HG03457 (cell line): ENCODE measurements at regions not wholly inside any gene's neighbourhood (a gene's known extent, or its start where the extent isn't known, plus 50 kb on each side); places are given as distances from the start of the nearest gene placed in this dataset.
A peak's percentile ranks its signal among the peaks of the same experiment; 100 is the strongest.

ENCODE experiments used
- ATAC-seq: cut with Tn5 transposase; IDR thresholded peaks from one replicate; pipeline ENCODE4 v1.9.1; 2021; ENCODE audit warnings: moderate number of reproducible peaks; ENCODE audit not compliant: unreplicated experiment

DNA sequence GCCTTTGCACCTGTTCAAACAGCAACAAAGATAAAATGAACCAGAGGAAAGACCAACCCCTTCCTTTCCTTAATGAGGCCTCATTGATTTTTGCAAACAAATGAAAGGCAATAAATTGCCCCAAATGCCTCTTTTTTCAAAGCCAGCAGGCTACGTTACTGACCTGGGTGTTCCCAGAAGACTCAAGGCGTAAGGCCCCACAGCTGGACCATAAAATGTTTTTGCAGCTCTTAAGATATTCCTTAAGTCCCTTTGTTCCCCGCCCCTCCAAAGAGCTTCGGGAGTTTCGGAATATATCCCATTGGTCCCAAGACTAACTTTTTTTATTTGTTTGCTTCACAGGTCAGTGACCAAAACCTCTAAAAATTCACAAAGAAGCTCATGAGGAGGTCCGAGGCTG is 462.9 kb upstream of the PRICKLE1 start:
- ATAC-seq, result no peak

DNA sequence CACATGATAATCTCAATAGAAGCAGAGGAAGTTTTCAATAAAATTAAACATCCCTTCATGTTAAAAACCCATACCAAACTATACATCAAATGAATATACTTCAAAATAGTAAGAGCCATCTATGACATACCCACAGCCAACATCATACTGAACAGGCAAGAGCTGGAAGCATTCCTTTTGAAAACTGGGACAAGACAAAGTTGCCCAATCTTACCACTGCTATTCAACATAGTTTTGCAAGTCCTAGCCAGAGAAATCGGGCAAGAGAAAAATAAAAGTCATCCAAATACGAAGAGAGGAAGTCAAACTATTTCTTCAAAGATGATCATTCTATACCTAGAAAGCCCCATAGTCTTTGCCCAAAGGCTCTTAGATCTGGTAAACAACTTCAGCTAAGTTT is 454.7 kb upstream of the PRICKLE1 start:
- ATAC-seq, result no peak

DNA sequence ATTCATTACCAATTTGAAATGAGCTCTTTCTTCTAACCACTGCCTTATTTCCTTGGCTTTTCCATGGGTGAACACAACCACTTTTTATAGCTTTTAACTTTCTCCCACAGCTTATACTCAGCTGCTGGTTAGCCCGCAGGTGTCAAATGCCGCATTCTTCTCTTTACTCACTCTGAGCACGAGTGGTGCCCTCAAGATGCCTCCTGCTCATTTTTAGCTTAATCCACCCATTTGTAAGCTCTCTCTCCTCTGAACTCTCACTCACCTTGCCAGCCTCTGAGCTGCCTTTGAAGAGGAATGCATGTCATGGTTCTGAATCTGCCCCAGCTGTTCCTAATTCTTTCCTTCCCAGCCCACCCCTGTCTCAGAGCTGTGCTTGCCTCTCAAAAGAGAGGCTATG is 449.4 kb upstream of the PRICKLE1 start:
- no peak for ATAC-seq

DNA sequence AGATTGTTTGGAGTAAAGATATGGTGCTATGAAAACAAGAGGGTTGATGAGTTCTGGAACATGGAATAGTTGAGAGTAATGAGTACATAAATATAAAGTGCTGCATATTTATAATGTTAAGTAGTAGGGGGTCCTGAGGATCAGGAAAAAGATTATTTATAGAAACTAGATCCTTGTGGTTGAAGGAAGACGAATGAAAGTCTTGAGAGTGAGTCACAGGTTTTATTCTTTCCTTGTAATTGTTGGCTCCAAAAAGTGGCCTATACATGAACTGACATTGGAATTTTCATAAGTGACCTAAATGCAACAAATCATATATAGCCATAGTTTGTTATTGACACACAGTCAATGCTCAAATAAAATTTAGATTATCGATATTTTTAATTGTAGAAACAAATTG is 440.4 kb upstream of the PRICKLE1 start:
- no peak for ATAC-seq

DNA sequence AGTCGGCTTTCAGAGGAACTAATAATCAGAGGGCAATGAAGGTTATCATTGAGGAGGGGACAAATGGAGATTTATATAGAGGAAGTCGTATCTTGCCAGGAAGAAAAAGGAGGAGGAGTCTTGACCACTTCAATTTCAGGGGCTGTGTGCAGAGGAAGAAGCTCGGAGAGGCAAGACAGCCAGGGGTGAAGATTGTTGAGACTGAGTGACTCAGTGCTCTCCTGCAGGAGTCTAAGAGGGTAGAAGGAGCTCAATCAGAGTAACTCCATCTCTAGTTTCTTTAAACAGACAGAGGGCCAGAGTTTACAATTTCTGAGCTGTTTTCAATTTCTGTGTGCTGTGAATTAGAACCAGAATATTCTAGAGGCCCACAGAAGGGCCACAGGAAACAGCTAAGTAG is 439.3 kb upstream of the PRICKLE1 start:
- ATAC-seq, result no peak

DNA sequence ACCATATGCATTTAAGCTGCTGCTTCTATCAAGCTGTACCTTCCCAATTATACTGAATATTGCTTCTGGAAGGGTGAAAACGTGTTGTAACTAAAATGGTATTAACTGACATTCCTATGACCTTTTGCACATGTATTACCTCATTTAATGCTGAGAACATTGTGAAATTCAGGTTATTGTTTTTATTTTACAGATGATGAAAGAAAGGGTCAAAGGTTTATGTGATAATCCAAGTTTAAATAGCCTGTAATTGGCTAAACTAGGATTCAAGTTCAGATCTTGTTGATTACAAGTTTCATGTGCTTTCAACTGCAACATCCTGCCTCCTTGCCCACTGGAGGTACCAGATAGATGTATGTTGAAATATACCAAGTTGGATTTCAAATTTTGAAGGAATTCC is 433.3 kb upstream of the PRICKLE1 start:
- no peak for ATAC-seq

DNA sequence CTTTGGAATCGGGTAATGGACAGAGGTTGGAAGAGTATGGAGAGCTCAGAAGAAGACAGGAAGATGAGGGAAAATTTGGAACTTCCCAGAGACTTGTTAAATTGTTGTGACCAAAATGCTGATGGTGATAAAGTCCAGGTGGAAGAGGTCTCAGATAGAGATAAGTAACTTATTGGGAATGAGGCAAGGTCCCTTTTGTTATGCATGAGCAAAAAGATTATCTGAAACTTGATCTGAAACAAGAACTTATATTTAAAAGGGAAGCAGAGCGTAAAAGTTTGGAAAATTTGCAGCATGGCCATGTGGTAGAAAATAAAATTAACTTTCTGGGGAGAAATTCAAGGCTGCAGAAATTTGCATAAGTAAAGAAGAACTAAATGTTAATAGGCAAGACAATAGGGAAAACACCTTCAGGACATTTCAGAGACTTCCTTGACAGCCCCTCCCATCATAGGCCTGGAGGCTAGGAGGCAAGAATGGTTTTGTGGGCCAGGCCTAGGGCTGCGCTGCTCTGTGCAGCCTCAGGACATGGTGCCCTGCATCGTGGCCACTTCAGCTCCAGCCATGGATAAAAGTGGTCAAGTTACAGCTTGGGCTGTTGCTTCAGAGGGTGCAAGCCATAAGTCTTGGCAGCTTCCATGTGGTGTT is 425.7 kb upstream of the PRICKLE1 start:
- no peak for ATAC-seq

DNA sequence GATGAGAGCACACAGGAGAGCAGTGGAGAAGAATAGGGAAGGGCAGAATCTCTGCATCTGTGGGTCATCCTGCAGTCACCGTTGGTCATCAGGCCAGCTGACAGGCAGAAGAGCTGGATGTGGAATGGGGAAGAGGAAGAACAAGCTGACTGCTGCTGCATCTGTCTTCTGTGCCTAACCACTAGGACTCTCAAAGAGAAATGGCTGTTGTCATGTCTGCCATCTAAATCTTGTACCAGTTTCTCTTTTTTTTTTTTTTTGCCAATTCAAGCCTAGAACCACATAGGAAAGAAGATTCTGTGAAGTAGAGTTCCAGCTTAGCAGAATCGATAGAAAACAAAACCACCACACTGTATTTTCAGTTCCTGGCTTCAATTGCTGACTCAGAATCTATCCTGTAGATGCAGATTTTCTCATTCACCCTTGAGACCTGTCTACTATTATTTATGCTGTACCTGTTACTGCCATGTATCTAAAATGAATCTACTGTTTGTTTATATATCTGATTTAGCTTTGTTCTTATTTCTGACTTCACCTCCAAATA is 421.9 kb upstream of the PRICKLE1 start:
- ATAC-seq, result peak; percentile 86

DNA sequence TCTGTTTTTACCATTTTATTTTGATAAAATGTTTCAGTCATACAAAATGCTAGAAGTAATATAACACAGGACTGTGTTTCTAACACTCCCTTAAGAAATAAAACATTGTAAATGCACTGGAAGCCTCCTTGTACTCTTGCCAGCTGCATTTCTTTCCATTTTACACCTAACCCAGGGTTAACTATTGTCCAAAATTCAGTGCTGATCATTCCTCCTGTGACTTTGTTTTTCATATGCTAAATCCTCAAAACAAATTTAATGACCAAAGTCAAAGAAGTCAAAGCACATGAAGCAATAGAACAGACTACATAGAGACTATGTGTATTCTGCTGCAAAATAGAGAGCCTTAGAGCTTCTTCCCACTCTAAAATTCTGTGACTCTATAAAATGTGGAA is 420.3 kb upstream of the PRICKLE1 start:
- ATAC-seq, result no peak

DNA sequence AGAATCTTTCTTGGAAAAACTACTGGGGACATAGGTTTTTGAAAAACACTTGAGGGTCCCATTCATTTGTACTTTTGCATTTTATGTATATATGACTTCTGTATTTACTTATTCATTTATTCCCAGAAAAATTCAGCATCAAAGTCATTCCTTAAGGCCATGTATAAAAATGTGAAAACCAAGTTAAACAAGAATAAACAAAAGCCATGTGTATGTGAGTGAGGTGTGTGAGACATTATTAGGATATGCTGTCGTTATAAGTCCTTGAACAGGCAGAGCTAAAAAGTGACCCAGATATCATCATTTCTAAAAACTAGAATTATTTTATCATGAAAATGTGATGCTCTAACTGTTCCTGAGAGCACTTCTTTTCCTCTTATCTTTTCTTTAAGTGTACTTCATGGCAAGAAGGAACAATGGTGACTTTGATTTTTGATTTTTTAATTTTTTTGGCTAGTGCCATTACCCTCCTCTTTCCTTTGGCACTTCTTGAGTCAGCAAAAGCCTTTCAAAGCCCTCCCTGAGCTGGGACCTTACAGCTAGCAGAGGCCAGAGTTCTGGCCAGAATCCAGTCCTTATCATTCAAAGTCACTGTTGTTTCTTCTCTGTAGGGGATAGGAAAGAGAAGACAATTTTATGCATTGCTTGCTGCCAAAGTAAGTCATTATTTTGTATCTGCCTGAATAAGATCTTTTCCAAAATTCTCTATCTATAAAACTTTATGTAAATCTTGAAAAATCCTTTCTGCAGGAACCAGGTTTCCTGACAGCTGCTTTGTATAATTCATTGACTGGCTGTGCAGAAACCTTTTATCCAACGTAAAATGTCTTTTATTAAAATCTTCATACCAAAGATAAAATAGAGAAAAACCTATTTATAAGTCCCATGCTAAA is 419.7 kb upstream of the PRICKLE1 start:
- ATAC-seq, result no peak

DNA sequence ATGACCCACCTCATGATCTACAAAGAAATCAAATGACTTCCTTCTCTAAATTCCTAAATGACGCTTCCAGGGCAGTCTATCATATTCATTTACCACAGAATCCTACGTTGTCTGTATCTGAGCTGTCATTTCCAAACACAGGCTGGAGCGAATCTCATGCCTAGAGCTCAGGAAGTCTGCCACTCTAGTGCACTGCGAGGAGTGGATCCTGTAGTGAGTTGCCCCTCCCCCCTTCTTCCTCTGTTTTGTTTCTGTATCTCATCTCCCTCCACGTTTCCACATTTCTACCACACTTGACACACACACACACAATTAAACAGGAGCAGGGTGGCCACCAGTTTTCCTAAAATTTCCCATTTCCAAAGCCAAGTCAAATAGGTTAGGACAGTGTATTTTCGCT is 415.4 kb upstream of the PRICKLE1 start:
- no peak for ATAC-seq

DNA sequence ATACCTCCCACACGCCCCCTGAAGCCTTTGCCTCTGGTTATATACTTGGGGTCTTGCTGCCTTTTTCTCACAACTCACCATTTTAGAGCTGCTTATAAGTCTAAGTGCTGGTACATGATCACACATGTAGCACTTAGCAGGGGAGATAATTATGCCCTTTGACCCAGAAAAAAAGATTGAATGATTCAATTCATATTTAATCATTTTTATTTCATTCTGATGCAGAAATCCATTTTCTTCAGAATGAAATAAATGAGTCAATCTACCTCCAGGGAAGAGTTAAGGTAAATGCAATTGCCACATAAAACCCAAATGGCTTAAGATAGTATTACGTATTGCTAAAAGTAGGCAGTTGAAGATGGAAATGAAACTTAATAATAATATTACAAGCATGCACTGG is 414.6 kb upstream of the PRICKLE1 start:
- no peak for ATAC-seq

DNA sequence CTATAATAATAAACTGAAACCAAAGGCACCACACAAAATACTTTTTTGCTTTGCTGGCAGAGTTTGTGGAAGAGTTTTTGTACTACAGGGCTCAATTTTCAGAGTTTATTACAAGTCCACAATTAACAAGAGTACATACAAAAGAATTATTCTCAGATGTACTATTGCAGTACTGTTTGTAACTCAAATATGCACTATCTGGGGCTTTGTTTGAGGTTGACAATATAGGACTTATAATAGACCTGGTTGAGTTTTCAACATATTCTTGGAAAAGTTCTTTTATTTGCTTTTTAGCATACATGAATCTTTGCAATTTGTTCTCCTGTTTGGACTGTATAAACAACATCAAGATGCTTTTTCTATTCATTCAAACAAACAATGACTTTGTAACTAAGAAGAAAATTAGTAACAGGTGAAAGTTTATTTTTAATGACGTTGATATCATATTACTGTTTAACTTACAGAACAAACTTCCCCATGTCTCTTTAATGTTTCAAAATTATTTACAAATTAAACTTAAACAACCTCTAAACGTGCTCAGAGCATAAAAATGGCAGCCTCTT is 407.4 kb upstream of the PRICKLE1 start:
- ATAC-seq, result no peak

DNA sequence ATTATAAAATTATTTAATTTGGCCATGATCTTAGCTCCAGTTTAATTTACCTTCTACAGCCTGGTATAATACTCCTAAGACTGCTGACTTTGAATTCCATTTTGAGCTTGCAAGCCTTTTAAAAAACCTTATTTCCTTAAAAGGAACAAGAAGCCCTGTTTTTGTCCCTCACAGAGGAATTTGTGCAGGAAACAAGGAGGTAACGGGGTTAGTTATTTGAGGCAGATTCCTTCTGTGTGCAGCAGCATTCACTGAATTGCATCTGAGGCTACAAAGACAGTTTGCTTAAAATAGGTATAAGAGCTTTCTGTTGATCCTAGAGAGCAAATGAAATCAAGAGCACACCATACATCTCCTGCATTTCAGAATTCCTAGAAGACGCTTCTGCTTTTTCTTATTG is 403.3 kb upstream of the PRICKLE1 start:
- ATAC-seq, result no peak

DNA sequence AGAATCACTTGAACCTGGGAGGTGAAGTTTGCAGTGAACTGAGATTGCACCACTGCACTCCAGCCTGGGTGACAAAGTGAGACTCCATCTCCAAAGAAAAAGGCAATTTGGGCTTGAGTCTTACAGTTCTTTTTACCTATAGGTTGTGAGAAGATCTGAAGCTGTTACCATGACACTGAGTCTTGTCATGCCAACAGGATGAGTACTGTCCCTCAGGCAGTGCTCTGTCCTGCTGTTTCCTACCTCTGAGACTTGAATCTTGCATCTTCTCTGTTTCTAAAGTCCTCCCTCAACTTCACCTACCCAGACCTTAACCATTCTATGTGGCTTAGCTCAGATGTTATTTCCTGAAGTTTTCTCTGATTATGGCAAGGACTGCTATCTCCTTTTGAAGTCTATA is 400.8 kb upstream of the PRICKLE1 start:
- ATAC-seq, result no peak

DNA sequence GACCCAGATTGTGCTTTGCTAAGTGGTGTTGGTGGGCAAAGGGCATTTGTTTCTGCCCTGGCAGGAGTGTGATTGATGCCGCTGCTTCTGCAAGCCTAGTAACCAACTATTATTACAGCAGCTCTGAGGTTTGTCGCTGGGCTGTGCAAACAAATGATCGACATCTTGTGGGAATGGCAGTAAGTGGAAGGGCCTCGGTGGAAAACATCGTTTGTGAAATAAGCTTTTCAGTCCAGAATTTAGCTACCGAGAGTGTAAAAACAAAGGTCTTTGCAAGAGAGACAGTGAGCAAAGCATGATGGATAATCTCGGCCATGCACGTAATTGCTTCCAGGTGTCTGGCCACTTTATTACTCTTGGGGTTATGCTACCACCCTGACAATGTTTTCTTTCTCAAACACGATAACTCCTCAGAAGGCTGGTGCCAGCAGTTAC is 397.7 kb upstream of the PRICKLE1 start:
- ATAC-seq, result no peak

DNA sequence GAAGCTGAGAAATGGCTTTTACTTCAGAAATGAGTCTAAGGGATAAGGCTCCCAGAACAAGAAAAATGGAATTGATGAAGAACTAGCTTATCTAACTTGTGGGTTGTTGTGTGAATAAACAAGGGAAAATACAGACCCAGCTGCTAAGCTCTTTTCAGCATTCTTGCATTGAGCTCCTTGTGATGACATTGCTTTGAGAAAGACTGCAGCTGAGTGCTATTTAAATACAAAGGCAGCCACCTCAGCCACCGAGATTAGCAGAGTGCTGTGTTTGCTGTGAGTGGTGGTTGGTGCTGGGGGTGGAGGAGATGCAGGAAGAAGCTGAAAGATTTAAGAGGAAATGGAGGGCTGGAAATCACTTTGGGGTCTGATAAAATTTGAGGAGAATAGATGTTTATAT is 396.0 kb upstream of the PRICKLE1 start:
- ATAC-seq, result no peak

DNA sequence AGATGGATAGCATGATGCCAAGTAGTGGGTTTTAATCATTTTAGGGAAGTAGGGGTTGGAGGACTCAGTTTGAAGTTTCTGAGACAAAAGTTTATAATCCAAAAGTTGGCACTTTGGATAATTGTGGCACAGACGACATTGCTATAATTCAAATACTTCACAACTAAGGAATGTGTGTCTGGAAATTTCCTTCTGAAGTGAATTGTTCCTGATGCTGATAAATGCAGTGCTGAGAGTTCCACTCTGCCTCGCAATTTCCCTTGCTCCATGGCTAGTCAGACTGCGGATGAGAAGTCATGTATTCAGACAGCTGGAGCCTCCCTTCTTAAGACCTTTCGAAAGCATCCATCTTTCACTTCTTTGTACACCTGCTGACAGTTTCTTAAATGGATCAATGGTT is 393.3 kb upstream of the PRICKLE1 start:
- no peak for ATAC-seq

DNA sequence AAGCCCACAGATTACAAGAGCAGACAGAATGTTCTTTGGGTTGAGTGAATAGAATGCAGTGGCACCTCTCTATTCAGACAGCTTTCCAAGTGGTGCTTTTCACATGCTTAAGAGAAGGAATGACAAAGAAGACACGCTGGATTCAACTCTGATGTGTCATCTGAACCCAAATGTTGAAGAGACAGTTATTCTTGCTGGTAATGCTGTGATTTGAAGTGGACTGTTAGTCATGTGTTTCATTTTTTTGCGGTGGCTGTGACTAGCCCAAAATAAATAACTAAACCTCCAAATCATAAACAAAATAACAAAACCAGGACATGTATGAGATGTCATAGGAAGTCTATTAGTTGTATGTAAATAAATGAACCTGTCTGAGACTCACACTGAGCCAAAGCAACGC is 391.8 kb upstream of the PRICKLE1 start:
- ATAC-seq, result no peak

DNA sequence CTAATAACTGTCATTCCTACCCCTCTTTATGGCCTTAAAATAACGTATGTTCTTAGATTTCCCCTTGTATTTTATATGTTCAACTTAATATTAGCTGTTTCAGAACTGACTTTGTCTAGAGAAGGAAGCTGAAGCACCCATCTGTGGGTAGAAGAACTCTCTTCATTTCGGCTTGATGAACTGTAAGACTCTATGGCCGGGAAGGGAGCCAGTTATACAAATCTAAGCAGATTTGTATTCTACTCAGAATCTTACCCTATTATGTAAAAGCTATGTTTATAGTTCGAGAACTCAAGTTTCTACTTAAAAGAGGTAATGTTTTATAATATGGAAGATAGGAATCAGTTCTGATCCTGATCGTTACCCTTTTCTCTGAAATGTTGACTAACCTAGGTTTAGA is 390.9 kb upstream of the PRICKLE1 start:
- ATAC-seq, result no peak

DNA sequence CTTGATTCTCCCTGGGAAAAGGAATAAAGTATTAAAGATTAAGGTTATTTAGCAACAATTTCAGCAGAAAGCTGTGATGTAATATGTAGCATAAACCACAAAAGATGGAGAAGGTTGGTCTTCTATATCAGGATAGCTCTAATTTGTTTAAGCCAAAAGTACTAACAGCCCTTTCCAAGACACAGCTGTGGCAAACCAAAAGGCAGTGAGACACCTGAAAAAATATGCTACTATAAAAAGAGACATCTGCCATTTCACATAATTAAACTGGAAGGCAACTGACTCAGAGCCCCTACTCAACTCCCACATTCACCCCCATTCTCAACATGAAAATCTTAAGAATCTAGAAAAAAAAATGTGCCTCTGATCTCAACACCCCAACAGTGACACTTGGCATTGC is 390.2 kb upstream of the PRICKLE1 start:
- no peak for ATAC-seq

DNA sequence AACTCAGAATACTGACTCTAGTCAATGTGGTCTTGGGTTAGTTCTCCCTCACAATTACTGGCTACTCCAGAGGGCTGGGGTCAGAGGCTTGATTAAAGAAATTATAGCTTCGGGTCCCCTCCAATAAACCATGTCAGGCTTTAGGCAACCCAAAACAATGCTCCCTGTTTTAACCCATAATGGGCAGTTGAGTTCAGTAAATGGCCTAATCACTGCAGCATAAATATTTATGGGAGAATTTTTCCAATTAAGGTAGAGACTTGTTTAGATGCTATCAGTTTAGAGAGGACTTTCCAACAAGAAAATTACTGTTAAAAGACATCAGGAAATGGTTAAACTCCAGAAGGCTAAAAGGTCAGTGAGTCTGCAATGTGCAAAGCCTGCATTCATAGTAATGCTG is 389.2 kb upstream of the PRICKLE1 start:
- ATAC-seq, result no peak
